ENCODE measurements at regions not wholly inside any gene's neighbourhood (a gene's known extent, or its start where the extent isn't known, plus 50 kb on each side); places are given as distances from the start of the nearest gene placed in this dataset.
A peak's percentile ranks its signal among the peaks of the same experiment; 100 is the strongest.
"Not testable (repeated sequence)": the region's sequence is repeated elsewhere in the genome, so short reads cannot be mapped to it uniquely, and the experiment has no call there.

GRCh38 chr4:130029442-130029841 lies 933.5 kb downstream of the C4orf33 start:
- DNase-seq = peak; percentile 7

GRCh38 chr4:130031858-130032257 lies 935.9 kb downstream of the C4orf33 start:
- no peak for DNase-seq

- DNase-seq = not testable (repeated sequence)
Observed at GRCh38 chr4:130033657-130034056, 937.7 kb downstream of the C4orf33 start.

DNA sequence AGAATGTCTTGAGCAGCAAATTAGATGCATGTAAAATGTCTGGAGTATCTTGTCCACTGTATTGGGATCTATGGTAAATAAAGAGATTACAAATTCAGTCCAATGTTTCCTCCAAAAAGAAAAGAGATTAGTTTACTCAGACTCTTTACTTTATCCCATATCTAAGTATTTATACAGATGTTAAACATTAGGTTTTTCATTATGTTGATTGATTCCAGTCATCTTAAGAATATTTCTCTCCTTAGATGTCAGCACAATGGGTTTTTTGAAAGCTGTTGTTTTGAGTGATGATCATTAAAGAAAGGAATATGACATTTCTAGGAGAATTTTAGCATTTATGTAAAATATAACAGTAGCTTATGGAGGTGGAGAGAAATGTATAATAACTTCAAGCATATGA lies 938.9 kb downstream of the C4orf33 start:
- DNase-seq = no peak

GRCh38 chr4:130035391-130035790 lies 939.4 kb downstream of the C4orf33 start:
- DNase-seq = no peak

DNA sequence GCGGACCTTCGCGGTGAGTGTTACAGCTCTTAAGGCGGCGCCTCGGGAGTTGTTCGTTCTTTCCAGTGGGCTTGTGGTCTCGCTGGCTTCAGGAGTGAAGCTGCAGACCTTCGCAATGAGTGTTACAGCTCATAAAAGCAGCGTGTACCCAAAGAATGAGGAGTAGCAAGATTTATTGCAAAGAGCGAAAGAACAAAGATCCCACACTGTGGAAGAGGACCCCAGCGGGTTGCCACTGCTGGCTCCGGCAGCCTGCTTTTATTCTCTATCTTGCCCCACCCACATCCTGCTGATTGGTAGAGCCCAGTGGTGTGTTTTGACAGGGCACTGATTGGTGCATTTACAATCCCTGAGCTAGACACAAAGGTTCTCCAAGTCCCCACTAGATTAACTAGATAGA lies 941.9 kb downstream of the C4orf33 start:
- DNase-seq = not testable (repeated sequence)

GRCh38 chr4:130038540-130038939 lies 942.6 kb downstream of the C4orf33 start:
- not testable (repeated sequence) for DNase-seq

DNA sequence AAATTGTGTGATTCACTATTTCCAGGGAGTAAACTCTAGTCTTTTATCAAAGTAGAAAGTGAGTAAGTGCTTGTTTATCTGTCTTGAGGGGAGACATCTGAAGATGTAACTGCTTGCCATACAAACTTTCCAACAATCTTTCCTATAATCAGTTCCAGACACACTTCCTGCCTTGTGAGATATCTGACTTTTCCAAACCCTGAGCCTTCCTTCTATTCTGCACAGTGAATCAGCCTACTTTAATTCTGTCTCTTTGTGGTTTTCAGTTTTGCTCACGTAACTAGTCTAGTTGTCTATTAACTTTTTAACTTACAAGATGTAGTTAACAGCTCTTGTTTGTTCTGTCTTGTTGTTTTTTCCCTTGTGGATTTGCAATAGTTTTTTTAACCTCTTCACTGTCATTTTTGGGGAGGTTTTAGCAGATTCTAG lies 947.8 kb downstream of the C4orf33 start:
- DNase-seq = no peak

GRCh38 chr4:130044788-130045531 lies 949.0 kb downstream of the C4orf33 start:
- no peak for DNase-seq

DNA sequence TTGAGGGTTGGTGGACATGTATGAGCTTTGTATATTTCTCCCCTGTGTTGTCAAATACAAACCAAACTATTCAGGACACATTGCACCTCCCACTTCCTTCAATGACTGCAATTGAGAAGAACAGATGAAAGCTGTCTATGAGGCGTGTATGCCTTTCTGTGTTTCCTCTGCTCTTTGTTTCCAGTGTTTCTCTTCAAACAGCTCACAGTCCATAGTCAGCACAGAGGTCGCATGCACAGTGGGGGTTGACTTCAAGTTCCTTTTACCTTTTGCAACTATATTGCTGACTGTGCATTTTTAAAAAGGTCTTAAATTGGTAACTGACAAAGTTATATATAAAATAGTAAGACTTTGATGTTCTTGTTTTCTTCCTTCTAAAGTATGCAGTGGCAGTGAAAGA lies 957.8 kb downstream of the C4orf33 start:
- DNase-seq = no peak

DNA sequence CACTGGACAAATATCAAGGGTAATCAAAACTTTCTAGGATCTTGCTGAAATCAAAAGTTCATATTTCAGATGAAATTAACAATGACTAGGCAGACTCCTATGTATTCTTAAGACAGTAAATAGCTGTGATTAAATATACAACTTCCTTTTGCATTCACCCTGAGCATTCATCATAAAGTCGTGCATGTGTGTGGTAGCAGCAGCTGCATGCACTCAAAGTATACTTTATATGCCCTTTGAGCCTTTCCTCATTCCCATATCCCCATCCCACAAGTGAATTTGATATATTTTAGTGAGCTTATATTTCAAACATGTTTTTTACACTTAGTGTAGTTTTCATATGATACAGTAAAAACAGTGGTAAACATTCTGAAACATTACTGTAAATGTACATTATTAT lies 959.0 kb downstream of the C4orf33 start:
- no peak for DNase-seq

GRCh38 chr4:130056286-130056685 lies 960.3 kb downstream of the C4orf33 start:
- DNase-seq = no peak

DNA sequence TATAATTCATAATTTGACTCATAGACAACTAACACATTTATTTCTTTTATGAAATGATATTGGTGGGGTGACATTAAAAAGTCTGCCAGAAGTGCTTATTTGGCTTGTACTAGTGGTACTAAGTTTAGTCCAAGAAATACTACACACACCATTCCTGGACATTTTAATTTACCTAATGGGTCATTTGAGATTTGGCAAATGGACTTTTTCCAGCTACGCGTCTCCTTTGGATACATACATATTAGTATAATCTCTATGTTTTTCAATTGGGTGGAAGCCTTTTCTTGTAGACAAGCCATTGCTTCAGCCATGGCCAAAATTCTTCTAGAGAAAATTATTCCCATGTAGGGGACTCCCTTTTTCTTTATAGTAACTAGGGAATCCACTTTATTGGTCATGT lies 968.5 kb downstream of the C4orf33 start:
- DNase-seq = no peak

DNA sequence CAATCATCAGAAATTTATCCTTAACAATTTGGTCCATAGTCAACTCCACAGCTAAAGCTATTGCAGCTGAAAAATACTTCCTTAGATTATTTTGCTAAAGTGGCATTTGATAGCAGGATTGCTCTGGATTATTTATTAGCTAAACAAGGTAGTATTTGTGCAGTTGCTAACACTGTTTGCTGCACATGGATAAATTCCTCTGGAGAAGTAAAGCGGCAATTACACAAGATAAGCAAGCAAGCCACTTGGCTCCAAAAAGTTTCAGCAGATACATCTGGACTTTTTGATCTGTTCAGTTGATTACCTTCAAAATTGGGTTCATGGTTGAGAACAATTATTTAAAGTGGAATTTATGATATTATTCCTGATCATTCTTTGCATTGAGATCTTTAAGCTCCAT lies 971.5 kb downstream of the C4orf33 start:
- DNase-seq = no peak

DNA sequence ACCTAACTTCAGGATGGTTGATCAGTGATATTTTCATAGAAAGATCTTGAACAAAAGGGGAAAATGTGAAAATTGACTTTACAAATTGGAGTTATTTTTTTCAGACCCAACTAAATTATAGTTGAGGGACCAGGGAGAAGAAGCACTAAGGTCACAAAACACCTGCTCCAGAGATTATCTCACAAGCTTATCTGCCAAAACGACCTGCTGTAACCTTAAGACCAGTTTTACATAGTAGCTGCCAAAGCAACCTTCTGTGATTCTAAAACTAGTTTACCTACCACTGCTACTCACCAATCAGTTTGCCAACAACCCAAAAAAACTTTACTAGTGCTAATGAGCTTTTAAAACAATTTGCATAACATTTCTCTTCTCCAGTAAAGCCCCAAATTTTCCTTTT lies 972.1 kb downstream of the C4orf33 start:
- no peak for DNase-seq

- DNase-seq = no peak
Observed at GRCh38 chr4:130071746-130072145, 975.8 kb downstream of the C4orf33 start.

DNA sequence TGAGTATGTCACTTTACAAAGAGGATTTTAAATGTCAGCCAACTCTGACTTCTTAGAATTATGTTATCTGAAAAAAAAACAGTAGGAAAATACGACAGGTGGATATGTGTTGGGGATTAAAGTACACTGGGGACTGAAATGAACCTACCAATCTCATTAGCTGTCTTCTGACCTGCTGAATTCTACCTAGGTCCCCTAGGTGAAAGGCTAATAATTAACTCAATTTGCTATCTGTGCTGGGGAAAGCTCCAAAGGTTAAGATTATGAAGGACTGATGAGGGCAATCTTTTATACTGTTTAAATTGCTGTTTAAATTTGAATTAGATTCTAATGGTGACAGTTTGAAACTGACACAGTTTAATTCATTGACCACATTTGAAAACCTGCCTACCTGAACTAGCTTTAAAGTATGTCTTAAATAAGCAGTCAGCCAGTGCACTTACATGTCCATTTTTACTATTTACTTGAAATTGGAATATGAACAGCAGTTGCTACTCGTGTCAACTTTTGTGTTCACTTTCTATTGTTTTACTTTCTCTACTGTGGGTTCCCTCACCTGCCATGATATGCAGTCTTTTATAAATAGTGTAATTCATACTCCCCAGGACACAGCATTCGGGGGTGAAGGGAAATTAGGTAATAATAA lies 977.3 kb downstream of the C4orf33 start:
- no peak for DNase-seq

GRCh38 chr4:130074096-130074495 lies 978.1 kb downstream of the C4orf33 start:
- no peak for DNase-seq

GRCh38 chr4:130077275-130077674 lies 981.3 kb downstream of the C4orf33 start:
- DNase-seq = no peak

DNA sequence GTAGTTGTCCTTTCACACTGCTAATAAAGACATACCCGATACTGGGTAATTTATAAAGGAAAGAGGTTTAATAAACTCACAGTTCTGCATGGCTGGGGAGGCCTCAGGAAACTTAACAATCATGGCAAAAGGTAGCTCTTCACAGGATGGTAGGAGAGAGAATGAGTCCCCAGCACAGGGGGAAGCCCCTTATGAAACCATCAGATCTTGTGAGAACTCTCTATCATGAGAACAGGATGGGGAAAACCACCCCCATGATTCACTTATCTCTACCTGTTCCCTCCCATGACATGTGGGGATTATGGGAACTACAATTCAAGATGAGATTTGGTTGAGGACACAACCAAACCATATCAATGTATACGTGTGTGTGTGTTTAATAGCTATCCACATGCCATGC lies 983.1 kb downstream of the C4orf33 start:
- DNase-seq = not testable (repeated sequence)

DNA sequence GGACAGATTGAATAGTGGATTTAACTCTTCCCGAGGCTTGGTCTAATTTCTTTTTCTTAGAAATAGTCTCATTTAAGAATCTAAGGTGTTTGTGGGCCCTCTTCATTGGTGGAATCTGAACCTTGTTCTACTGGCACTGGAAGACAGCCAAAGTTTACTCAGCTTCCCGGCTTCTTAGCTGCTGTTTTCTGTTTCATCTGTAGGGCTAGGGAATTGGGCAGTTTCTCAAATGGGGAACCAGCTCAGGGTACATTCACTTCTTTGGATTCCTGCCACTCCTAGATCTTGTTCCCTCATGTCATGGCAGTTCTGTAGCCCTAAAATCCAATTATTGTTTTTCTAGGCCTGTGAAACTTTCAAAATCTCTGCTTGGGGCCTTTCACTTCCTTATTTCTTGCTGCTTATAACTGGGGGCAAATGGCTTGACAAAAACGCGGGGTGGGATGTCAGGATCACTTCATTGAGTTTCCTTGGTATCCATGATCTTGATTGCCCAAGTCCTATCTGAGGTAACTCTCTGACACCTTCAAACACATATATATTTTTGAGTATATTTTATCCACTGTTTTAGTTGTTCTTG lies 985.0 kb downstream of the C4orf33 start:
- DNase-seq = no peak

DNA sequence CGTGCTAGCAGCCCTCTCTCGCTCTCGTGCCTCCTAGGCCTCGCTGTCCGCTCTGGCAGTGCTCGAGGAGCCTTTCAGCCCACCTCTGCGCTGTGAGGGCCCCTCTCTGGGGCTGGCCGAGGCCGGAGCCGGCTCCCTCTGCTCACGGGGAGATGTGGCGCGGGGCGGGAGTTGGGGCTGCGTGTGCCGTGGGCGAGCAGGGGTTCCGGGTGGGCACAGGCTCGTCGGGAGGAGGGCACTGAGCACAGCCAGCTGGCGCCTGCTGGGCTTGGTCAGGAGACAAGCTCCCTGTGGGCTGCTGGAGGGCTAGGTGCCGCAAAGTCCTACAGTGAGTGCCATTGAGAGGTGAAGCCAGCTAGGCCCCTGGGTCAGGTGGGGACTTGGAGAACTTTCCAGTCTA lies 994.5 kb downstream of the C4orf33 start:
- no peak for DNase-seq

DNA sequence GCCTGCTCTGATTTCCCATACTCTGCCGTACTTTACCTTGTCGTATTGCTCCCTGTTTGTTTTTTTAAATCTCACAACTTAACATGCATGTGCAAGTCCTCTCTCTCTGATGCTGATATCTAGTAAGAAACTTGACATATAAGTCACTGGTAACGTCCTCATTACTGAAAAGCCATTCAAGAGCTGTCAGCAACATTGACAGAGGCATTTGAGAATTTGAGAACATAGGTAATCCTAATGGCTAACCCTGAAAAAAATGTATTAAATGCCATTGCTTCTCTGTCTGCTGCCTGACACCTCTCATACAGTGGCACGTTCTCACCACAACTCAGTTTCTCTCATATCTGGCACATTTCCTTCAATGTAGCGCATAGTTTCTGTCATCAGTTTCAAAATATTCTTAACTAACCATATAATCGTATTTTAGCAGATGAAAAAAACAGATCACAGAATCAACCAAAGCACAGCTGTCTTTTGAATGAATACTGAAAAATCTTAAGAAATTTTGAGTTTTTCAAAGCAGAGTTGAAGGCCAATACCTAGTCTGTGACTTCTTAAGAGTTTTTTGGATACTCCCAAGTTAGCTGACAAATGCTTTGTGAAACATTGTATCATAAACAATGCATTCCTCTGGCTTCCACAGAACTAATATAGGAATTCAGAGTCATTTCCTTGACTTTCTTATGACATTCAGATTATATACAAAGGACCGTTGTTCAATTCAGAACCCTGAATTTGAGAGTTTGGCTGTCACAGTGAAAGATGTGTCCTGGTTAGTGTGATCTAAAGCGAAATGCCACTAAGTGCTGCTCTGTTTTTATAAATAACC lies 996.4 kb downstream of the C4orf33 start:
- DNase-seq = no peak

Data from COR-L47 (cell line).